Panc1 (cell line): ENCODE measurements at regions not wholly inside any gene's neighbourhood (a gene's known extent, or its start where the extent isn't known, plus 50 kb on each side); places are given as distances from the start of the nearest gene placed in this dataset.

Experiments
- POLR2AphosphoS5 ChIP-seq: IDR thresholded peaks from 2 replicates; pipeline ENCODE4 v1.6.1; 2012; ENCODE audit warnings: mild to moderate bottlenecking, low read depth, low read length, moderate library complexity
- TF ChIP-seq, protein P1 (sequence below): fragments of 450-650 bp; IDR thresholded peaks from 2 replicates; pipeline ENCODE4 v1.5.1; 2017; ENCODE audit warnings: mild to moderate bottlenecking

DNA sequence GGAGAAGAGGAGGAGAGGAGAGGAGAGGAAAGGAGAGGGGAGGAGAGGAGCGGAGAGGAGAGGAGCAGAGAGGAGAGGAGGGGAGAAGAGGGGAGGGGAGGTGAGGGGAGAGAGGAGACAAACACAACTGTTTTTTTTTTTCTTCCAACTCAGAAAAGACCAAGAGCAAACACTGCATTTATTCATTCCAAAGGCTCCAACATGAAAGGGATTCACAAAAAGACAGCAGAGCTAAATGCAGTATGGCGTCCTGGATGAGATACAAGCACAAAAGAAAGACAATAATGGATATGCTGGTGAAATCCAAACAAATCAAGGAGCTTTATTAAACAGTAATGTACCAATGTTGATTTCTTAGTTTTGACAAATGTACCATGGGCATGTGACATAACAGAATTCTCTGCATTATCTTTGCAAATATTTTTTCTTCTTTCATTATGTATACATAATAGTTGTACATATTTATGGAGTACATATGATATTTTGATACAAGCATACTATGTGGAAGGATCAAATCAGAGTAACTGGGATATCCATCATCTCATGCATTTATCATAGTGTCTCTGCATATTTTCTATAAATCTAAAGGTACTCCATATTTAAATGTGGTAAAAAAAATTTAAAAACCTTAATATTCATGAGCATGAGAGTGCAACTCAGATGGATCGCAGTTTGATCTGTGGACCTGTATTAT lies 204.6 kb downstream of the CBLN4 start:
- TF ChIP-seq, protein P1, sequence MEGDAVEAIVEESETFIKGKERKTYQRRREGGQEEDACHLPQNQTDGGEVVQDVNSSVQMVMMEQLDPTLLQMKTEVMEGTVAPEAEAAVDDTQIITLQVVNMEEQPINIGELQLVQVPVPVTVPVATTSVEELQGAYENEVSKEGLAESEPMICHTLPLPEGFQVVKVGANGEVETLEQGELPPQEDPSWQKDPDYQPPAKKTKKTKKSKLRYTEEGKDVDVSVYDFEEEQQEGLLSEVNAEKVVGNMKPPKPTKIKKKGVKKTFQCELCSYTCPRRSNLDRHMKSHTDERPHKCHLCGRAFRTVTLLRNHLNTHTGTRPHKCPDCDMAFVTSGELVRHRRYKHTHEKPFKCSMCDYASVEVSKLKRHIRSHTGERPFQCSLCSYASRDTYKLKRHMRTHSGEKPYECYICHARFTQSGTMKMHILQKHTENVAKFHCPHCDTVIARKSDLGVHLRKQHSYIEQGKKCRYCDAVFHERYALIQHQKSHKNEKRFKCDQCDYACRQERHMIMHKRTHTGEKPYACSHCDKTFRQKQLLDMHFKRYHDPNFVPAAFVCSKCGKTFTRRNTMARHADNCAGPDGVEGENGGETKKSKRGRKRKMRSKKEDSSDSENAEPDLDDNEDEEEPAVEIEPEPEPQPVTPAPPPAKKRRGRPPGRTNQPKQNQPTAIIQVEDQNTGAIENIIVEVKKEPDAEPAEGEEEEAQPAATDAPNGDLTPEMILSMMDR = no peak
- no peak for TF ChIP-seq POLR2AphosphoS5
